Activated naive CD4-positive, alpha-beta T cell treated with anti-CD3 and anti-CD28 coated beads, Interleukin-2, amount 50 U/mL, for 72 hours (primary cell): ENCODE measurements at regions not wholly inside any gene's neighbourhood (a gene's known extent, or its start where the extent isn't known, plus 50 kb on each side); places are given as distances from the start of the nearest gene placed in this dataset.

Experiments
- ATAC-seq, 2 donors: fragments of 150-1000 bp; cut with Tn5 transposase; 2 replicates each; pipeline ENCODE4 v1.10.0; 2021; ENCODE audit warnings: mild to moderate bottlenecking in 2 of 2, moderate library complexity in 2 of 2
- DNase-seq, 2 donors: peaks; one replicate each; pipeline ENCODE4 v3.0.0; 2021 to 2022; ENCODE audit warnings: low spot score in 2 of 2
- H3K27ac Mint-ChIP-seq, 2 donors: one replicate each; pipeline ENCODE4 v1.8.0; 2022; ENCODE audit warnings: mild to moderate bottlenecking in 2 of 2, mixed read lengths in 2 of 2
- H3K36me3 Mint-ChIP-seq, 2 donors: one replicate each; pipeline ENCODE4 v1.8.0; 2022; ENCODE audit warnings: mixed read lengths in 2 of 2
- H3K9me3 Mint-ChIP-seq, 2 donors: one replicate each; pipeline ENCODE4 v1.8.0; 2022; ENCODE audit warnings: mixed read lengths in 2 of 2

DNA sequence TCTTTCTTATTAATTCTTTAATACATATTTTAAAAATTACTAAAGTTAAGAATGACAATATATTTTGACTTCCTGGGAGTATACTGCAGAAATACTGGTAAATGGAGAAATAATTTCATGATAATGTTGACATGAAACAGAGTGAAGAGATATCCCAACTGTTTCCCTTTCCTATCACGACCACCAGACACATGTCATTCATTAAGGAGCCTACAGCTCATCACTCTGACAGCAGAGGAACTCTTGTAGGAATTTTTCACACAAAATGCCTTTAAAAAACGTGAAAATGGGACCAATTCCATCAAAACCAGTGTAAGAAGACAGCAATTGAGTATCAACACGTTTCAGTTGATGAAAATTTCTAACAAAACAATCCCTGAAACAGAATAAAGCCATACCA is 172.9 kb upstream of the CPHXL start:
- Mint-ChIP-seq H3K9me3 (no peaks in the 10 kb centered on the region), H3K27ac (no peak overlapping the region), H3K36me3 (no peaks in the 10 kb centered on the region)
- DNase-seq (no peak), ATAC-seq (no peak)

DNA sequence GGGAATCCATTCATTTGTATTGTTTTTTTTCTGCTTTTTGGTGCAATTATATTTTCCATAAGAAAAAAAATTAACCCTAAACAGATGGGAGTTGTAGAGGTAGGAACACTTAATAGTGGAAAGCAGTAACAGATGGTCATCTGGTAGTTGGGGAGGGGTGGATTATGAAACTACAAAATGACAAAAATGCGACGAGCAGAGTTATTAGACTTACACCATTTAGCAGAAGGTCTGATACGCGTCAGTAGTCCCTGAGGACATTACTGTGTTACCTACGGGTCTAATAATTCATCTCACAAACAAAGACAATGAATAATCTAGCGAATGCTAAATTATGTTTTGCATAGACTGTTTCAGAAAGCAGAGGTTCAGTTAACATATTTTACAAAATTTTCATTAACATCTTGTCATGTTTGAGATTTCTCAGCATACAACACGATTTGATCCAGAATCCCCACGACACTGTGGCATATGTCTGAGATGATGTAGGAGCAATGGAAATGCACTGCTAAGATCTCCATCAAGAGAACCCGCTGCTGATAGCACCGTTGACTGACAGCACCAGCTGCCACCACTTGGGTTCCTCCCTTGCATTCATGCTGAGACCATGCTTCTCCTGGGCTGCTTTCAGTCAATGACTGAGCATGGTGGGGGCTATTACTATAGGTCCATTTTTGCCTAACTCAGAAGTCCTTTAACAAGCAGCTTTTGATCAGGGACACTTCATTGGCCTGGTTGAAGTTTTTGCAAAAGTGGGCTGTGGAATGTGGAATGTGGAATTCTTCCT is 182.2 kb upstream of the CPHXL start:
- H3K9me3 Mint-ChIP-seq: no peaks in the 10 kb centered on the region
- DNase-seq: no peak
- no peak overlapping the region for H3K27ac Mint-ChIP-seq
- ATAC-seq: no peak
- H3K36me3 Mint-ChIP-seq: no peaks in the 10 kb centered on the region

DNA sequence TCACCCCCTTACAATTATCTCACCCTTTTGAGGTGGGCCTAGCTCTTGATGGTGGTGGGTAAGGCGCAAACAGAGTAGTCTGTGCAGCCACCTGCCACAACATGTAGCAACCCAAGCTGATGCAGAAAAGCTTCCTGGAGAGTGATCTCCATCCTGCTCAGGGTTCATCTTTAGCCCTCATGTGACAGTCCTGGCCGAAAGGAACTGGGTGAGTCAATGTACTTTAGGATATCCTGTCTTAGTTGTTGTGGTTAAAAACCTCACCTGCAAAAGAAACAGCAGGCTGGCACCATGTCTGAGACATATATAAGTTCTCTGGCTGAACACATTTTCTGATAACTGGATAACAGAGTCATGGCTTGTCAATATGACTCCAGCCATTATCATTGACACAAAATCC is 183.5 kb upstream of the CPHXL start:
- no peak for DNase-seq
- no peaks in the 10 kb centered on the region for H3K36me3 Mint-ChIP-seq
- no peak overlapping the region for H3K27ac Mint-ChIP-seq
- H3K9me3 Mint-ChIP-seq: no peaks in the 10 kb centered on the region
- no peak for ATAC-seq

DNA sequence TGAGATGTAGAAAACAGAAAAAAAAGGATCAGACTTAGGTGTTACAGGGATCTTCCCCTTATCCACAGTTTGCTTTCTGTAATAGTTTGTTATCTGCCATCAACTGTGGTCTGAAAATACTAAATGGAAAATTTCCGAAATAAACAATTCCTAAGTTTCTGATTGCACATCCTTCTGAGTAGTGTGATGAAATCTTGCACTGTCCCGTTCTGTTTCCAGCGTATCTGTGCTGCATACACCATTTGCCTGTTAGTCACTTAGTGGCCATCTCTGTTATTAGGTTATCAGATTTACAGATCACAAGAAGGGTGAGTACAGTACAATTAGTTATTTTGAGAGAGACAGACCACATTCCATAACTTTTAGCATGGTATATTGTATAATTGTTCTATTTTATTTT is 185.6 kb upstream of the CPHXL start:
- Mint-ChIP-seq H3K9me3 (no peaks in the 10 kb centered on the region), H3K36me3 (no peaks in the 10 kb centered on the region)
- no peak for ATAC-seq

DNA sequence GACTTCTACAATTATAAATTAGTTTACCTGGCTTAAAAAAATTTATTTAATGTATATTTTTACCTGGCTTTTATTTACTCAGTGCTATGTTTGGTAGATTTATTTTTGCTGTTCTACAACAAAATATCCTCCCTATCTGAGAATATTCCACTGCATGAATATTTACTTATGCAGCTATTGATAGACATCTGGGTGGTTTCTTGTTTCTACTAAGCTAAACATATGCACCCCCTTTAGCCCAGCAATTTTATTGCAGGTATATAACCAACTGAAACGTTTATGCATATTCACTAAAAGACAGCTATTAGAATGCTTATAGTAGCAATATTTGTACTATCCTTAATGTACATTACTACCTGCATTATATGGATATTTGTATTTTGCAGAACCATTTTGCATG is 187.7 kb upstream of the CPHXL start:
- no peak overlapping the region for H3K27ac Mint-ChIP-seq
- no peaks in the 10 kb centered on the region for H3K36me3 Mint-ChIP-seq
- DNase-seq: no peak
- H3K9me3 Mint-ChIP-seq: no peaks in the 10 kb centered on the region
- no peak for ATAC-seq

More for the DNA sequence above, 185.6 kb upstream of the CPHXL start:
- H3K27ac Mint-ChIP-seq: no peak overlapping the region
- no peak for DNase-seq

DNA sequence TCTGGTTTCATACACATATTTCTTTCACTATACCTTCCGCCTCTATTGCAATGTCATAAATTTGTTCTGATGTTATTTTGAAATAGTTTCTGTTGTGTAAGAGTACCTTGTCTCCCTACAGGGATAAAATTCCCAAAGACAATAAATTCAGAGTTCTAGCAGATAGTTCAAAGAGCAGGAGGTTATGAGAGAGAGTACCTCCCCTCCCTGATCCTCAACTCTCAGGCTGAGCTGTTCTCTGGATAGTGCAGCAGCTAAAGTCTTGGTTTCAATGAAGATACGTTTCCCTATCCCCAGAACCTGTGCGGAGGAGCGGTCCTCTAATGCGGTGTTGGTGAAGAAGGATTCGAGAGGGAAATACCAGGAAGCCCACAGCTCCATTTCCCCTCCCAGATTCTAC is 190.2 kb upstream of the CPHXL start:
- Mint-ChIP-seq H3K9me3 (no peaks in the 10 kb centered on the region), H3K27ac (peak overlapping the region in 1 of 2 donors; percentile 32), H3K36me3 (no peaks in the 10 kb centered on the region)
- no peak for DNase-seq
- no peak for ATAC-seq

DNA sequence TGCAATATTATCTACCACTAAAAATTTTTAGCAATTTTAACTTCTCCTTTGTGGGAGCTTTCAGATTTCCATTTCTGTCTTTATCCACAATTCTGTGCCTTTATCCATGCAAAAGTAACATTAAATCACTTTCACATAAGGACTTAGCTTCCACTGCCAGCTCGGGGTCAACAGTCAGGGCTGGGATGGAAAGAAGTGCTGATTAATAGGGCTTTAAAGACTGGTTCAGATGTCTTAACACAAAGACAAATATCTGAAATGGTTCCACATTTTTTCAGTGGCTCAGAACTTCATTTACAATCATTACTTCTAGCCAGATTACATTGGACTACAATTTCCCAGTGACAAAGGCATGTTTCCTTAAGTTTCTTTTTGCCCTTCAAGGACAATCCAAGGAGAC is 191.8 kb upstream of the CPHXL start:
- DNase-seq (no peak), ATAC-seq (no peak)
- Mint-ChIP-seq H3K27ac (no peak overlapping the region), H3K9me3 (no peaks in the 10 kb centered on the region), H3K36me3 (no peaks in the 10 kb centered on the region)

DNA sequence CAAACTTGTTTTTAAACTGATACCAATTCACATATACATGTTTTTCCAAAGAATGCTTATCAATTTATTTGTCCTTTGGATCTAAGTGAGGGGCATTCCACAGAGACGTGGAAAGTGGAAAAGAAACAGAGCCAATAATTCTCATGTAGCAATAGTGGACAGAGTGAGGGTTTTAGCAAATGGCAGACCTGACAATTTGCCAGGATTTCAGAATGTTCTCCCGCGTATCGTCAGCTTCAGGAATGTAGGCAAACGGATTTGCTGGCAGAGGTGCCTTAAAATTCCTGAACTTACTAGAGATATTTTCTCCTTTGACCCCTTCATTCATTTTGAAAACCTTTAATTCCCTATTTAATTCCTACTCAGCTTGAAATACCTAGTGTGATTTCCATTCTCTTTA is 193.4 kb upstream of the CPHXL start:
- Mint-ChIP-seq H3K27ac (no peak overlapping the region), H3K9me3 (no peaks in the 10 kb centered on the region), H3K36me3 (no peaks in the 10 kb centered on the region)
- DNase-seq: no peak
- ATAC-seq: no peak

DNA sequence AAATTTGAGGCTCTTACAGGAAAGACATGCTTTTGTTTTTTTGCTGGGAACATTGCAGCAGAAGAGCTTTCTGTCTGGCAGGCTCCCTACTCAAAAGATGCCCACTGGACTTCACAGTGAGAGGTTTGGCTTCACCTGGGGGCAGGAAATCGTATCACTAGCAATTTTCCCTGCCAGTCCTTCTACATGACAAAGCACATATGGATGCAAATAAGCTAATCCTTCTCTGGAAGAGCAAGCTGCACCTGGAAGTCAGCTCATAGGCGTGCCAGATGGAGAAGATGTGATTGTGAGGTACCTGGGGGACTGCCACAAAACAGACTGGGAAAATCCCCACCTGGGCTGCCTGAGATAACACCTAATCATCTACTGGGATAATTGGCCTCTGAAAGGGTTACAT is 195.0 kb upstream of the CPHXL start:
- no peak for DNase-seq
- no peaks in the 10 kb centered on the region for H3K9me3 Mint-ChIP-seq
- no peak overlapping the region for H3K27ac Mint-ChIP-seq
- ATAC-seq: no peak
- H3K36me3 Mint-ChIP-seq: no peaks in the 10 kb centered on the region

DNA sequence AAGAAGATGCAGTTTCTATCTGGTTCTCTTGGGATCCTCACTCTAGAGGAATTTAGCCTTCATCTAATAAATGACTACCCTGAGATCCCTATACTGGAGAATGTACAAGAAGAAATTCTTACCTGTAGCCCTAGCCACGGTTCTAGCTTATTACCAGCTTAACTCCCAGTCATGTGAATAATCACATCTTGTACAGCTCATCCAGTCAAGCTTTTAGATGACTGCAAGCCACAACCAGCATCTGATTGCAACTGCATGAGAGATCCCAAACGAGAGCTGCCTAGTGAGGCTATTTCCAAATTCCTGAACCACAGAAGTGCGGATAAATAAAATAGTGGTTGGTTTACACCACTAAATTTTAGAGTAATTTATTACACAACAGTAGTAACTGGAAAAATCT is 196.0 kb upstream of the CPHXL start:
- H3K9me3 Mint-ChIP-seq: no peaks in the 10 kb centered on the region
- no peak overlapping the region for H3K27ac Mint-ChIP-seq
- ATAC-seq: no peak
- no peak for DNase-seq
- no peaks in the 10 kb centered on the region for H3K36me3 Mint-ChIP-seq

DNA sequence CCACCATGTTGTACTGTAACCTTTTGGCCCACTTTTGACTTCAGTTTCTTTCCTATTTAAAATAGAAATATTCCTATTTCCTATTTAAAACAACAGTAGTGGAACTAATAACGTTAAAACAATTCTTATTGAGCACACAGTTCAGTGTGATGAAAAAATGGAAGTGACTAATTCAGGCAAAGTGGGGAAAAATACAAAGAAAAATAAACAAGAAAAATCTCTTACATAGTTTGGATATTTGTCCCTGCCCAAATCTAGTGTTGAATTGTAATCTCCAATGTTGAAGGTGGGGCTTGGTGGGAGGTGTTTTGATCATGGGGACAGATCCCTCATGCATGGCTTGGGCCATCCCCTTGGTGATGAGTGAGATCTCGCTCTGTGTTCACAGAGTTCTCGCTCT is 198.1 kb upstream of the CPHXL start:
- Mint-ChIP-seq H3K27ac (no peak overlapping the region), H3K36me3 (no peaks in the 10 kb centered on the region), H3K9me3 (no peaks in the 10 kb centered on the region)
- ATAC-seq (no peak), DNase-seq (no peak)

DNA sequence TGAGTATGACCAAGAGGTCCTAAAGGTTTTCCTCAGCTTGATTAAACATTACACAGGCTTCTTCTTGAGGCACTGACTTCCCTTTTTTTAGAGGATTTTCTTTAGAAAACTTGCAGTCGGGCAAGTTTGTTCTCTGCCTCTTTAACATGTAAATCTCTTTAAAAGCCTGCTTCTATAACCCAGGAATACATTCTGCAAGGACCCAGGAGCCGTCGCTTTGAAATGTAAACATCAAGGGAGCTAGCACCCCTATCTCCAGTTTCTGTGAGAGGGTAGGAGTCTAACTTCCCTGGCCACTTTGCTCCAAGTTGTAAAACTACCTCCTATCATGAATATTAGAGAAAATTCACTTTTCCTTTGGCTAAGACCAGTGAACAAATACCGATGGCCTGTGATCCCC is 201.5 kb upstream of the CPHXL start:
- Mint-ChIP-seq H3K9me3 (peaks cover 3 to 4% of the 10 kb centered on the region in 2 donors), H3K36me3 (no peaks in the 10 kb centered on the region), H3K27ac (no peak overlapping the region)
- ATAC-seq: no peak
- no peak for DNase-seq

DNA sequence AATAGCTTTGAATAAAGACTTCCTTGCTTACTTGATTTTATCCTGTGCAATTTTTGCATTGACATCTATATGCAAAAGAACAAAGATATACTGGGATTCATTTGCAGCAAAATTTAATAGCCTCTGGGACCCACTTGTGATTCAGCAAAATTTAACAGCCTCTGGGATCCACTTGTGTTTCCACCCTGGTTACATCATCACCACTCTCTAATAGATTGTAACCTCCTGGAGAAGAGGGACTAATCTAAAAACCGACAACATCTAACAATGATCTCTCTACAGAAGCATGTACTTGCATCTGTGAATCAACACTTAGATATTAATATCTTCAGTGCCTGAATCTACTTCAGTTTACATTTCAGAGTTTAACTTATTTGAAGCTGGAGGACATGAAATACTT is 202.0 kb upstream of the CPHXL start:
- Mint-ChIP-seq H3K27ac (no peak overlapping the region), H3K36me3 (no peaks in the 10 kb centered on the region), H3K9me3 (peaks cover 3 to 4% of the 10 kb centered on the region in 2 donors)
- ATAC-seq: no peak
- no peak for DNase-seq

DNA sequence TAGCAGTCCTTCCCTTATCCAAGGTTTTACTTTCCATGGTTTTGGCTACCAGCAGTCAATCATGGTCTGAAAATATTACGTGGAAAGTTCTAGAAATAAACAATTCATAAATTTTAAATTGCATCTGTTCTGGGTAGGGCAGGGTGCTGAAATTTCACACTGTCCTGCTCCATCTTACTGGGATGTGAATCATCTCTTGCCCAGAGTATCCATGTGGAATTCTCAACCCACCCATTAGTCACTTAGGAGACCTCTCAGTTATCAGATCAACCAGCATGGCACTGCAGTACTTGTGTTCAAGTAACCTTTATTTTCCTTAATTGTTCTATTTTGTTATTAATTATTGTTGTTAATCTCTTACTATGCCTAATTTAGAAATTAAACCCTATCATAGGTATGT is 202.8 kb upstream of the CPHXL start:
- ATAC-seq (no peak), DNase-seq (no peak)
- peaks cover 3 to 4% of the 10 kb centered on the region in 2 donors for H3K9me3 Mint-ChIP-seq
- no peaks in the 10 kb centered on the region for H3K36me3 Mint-ChIP-seq
- no peak overlapping the region for H3K27ac Mint-ChIP-seq

DNA sequence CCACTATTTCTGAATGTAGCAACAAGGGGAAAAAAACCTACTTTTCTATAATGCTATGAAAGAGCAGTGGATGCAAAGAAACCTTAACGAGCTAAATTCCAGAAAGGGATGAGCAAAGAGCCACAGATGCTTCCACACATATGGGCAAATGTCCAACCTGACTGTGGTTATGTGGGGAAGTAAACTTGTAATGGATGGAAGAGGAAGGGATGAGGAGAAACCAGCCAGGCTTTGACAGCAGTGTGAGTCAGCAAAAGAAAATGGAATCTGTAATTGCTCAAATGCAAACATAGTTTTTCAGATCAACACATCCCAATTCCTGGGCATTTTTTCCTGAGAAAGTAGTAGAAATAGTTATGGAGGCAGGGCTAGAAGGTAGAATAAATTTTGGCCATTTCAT is 204.8 kb upstream of the CPHXL start:
- no peak for DNase-seq
- Mint-ChIP-seq H3K9me3 (peaks cover 4 to 8% of the 10 kb centered on the region in 2 donors), H3K27ac (no peak overlapping the region), H3K36me3 (no peaks in the 10 kb centered on the region)
- ATAC-seq: no peak

DNA sequence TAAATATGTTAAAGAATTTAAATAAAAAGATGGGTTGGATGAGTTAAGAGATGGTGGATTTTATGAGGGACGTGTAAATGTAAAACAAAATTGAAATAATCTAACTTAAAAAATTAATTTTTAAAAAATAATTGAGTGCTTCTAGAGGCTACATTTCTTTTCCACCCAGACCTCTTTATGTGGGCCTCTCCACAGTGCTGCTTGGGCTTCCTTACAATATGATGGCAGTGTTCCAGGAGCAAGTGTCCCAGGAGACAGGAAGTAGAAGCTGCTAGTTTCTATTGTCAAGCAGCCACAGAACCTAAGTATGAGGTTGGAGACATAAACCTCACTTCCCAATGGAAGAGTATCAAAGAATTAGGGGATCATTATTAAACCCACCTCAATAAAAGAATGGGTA is 205.7 kb upstream of the CPHXL start:
- ATAC-seq: no peak
- Mint-ChIP-seq H3K9me3 (peaks cover 4 to 8% of the 10 kb centered on the region in 2 donors), H3K27ac (no peak overlapping the region), H3K36me3 (no peaks in the 10 kb centered on the region)
- DNase-seq: no peak

DNA sequence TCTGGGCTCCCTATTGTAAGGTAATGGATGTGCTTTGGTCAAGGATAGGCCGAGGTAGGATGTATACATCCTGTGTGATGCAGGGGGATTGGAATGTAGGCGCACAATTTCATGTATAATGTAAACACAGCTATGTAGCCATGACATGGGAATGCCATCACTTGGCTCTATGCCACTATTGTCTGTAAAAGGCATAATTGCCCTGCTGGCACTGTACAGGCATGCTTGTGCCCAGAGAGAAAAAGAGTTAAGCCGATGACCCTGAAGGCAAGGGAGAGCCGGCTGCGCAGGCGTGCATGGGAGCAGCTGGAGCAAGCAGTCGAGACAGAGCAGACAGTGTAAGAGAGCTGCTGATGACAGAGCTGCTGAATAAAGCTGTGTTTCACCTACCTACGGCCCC is 212.5 kb upstream of the CPHXL start:
- DNase-seq (no peak), ATAC-seq (no peak)
- H3K27ac Mint-ChIP-seq: no peak overlapping the region
- peaks cover 0 to 4% of the 10 kb centered on the region in 2 donors for H3K9me3 Mint-ChIP-seq
- no peaks in the 10 kb centered on the region for H3K36me3 Mint-ChIP-seq

DNA sequence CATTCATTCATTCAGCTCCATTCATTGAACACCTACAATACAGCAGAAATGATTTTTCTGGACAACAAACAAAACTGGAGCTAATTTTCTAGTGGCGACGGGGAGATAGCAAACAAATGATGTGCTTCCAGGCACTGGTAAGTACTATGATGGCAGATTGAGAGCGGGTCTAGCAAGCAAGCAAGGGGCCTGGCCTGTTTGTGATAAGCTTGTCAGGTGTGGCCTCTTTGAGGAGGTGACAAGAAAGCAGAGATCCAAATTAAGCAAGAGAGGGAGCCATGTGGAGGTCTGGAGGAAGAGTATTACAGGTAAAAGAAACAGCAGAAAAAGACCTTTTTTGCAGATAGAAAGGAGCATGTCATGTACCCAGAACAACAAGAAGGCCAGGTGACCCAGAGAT is 216.1 kb upstream of the CPHXL start:
- no peak for ATAC-seq
- Mint-ChIP-seq H3K27ac (no peak overlapping the region), H3K36me3 (no peaks in the 10 kb centered on the region), H3K9me3 (no peaks in the 10 kb centered on the region)
- DNase-seq: no peak

DNA sequence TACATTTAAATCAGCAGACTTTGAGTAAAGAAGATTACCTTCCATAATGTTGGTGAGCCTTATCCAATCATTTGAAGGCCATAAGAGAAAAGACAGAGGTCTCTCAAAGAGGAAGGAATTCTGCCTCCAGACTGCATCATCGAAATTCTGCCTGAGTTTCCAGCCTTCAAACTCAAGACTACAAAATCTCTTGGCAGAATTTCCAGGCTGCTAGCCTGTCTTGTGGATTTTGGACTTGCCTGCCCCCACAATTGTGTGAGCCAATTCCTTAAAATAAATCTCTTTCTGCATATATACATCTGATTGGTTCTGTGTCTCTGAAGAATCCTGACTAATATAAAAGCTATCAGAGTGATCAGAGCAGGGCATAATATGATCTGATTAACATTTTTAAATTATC is 216.6 kb upstream of the CPHXL start:
- no peak overlapping the region for H3K27ac Mint-ChIP-seq
- DNase-seq (no peak), ATAC-seq (no peak)
- no peaks in the 10 kb centered on the region for H3K9me3 Mint-ChIP-seq
- no peaks in the 10 kb centered on the region for H3K36me3 Mint-ChIP-seq
